ENCODE measurements at regions not wholly inside any gene's neighbourhood (a gene's known extent, or its start where the extent isn't known, plus 50 kb on each side); places are given as distances from the start of the nearest gene placed in this dataset.

- no peak for TF ChIP-seq POLR2A (IDR thresholded peaks at IDR 0.05)
- TF ChIP-seq CTCF (IDR thresholded peaks at IDR 0.05 in 4 of 5, conservative IDR thresholded peaks at IDR 0.05 in 1 of 5), result no peak
Measured at GRCh38 chr18:43886341-43886740, 609.1 kb upstream of the SYT4 start.
